Liver (tissue), 3 donors: ENCODE measurements at regions not wholly inside any gene's neighbourhood (a gene's known extent, or its start where the extent isn't known, plus 50 kb on each side); places are given as distances from the start of the nearest gene placed in this dataset.

Experiments used
- EGR1 ChIP-seq, 2 donors: IDR thresholded peaks; 2 replicates each; pipeline ENCODE4 v1.6.1; 2016 to 2018; ENCODE audit warnings: antibody characterized with exemption in 2 of 2, low read depth in 2 of 2
- GABPA ChIP-seq, 2 donors: IDR thresholded peaks in 1 of 2; conservative IDR thresholded peaks in 1 of 2; 2 replicates each; pipeline ENCODE4 v1.6.1; 2016; ENCODE audit warnings: antibody characterized with exemption in 2 of 2, mild to moderate bottlenecking in 1 of 2, moderate library complexity in 1 of 2
- JUND ChIP-seq, 2 donors: IDR thresholded peaks; 2 replicates each; pipeline ENCODE4 v1.6.1; 2016; ENCODE audit warnings: antibody characterized with exemption in 2 of 2
- RAD21 ChIP-seq, 2 donors: IDR thresholded peaks; 2 replicates each; pipeline ENCODE4 v1.6.1; 2016; ENCODE audit warnings: antibody characterized with exemption in 2 of 2, mild to moderate bottlenecking in 2 of 2
- RXRA ChIP-seq, 2 donors: IDR thresholded peaks; 2 replicates each; pipeline ENCODE4 v1.6.1; 2017 to 2018; ENCODE audit warnings: antibody characterized with exemption in 2 of 2, mild to moderate bottlenecking in 1 of 2
- SP1 ChIP-seq: IDR thresholded peaks from 2 replicates; pipeline ENCODE4 v1.6.1; 2018; ENCODE audit warnings: antibody characterized with exemption, mild to moderate bottlenecking
- TAF1 ChIP-seq: conservative IDR thresholded peaks from 2 replicates; pipeline ENCODE4 v1.6.1; 2016; ENCODE audit warnings: antibody characterized with exemption, mild to moderate bottlenecking
- TF ChIP-seq, protein P1 (sequence below): fragments of 150-350 bp; IDR thresholded peaks from 2 replicates; pipeline ENCODE4 v1.5.1; 2017; ENCODE audit warnings: improper control_type of control experiment, low read depth, low read length; ENCODE audit not compliant: missing input control
- TF ChIP-seq, protein P2 (sequence below): IDR thresholded peaks from 2 replicates; pipeline ENCODE4 v1.6.1; 2016; ENCODE audit warnings: antibody characterized with exemption
- TF ChIP-seq, protein P3 (sequence below): IDR thresholded peaks from 2 replicates; pipeline ENCODE4 v1.6.1; 2016; ENCODE audit warnings: antibody characterized with exemption, mild to moderate bottlenecking
- TF ChIP-seq, protein P4 (sequence below): IDR thresholded peaks from 2 replicates; pipeline ENCODE4 v1.6.1; 2016; ENCODE audit warnings: antibody characterized with exemption
- donor health status: healthy.
- donor health status: healthy.

DNA sequence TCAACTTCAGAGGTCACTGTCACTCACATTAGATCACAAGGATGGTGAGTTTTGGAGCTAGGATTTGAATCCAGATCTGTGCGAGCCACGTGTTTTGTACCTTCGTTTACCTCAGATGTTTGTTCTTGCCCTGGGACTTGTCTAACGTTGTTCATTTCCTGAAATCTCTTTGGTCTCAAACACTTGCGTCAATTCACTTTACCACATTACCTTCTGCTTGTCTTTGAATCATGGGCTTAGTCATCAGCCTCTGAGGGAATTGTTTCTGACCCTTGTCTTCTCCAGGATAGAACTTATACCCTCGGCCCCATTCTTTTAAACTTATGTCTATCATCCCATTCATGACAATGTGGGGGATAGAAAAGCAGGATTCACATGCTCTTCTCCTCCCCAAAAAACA lies 282.7 kb downstream of the DCDC2C start:
- TF ChIP-seq RAD21 (IDR thresholded peaks at IDR 0.05): no peak
- TF ChIP-seq, protein P1, sequence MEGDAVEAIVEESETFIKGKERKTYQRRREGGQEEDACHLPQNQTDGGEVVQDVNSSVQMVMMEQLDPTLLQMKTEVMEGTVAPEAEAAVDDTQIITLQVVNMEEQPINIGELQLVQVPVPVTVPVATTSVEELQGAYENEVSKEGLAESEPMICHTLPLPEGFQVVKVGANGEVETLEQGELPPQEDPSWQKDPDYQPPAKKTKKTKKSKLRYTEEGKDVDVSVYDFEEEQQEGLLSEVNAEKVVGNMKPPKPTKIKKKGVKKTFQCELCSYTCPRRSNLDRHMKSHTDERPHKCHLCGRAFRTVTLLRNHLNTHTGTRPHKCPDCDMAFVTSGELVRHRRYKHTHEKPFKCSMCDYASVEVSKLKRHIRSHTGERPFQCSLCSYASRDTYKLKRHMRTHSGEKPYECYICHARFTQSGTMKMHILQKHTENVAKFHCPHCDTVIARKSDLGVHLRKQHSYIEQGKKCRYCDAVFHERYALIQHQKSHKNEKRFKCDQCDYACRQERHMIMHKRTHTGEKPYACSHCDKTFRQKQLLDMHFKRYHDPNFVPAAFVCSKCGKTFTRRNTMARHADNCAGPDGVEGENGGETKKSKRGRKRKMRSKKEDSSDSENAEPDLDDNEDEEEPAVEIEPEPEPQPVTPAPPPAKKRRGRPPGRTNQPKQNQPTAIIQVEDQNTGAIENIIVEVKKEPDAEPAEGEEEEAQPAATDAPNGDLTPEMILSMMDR: no peak
- TF ChIP-seq, protein P2, sequence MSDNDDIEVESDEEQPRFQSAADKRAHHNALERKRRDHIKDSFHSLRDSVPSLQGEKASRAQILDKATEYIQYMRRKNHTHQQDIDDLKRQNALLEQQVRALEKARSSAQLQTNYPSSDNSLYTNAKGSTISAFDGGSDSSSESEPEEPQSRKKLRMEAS: no peak
- no peak for TF ChIP-seq RXRA (IDR thresholded peaks at IDR 0.05)
- TF ChIP-seq EGR1 (IDR thresholded peaks at IDR 0.05; ENCODE audit: low read depth in 2 of 2): no peak
- no peak for TF ChIP-seq SP1
- TF ChIP-seq TAF1: no peak
- no peak for TF ChIP-seq JUND (IDR thresholded peaks at IDR 0.05)
- TF ChIP-seq GABPA (IDR thresholded peaks at IDR 0.05 in 1 of 2, conservative IDR thresholded peaks at IDR 0.05 in 1 of 2): no peak
- TF ChIP-seq, protein P3, sequence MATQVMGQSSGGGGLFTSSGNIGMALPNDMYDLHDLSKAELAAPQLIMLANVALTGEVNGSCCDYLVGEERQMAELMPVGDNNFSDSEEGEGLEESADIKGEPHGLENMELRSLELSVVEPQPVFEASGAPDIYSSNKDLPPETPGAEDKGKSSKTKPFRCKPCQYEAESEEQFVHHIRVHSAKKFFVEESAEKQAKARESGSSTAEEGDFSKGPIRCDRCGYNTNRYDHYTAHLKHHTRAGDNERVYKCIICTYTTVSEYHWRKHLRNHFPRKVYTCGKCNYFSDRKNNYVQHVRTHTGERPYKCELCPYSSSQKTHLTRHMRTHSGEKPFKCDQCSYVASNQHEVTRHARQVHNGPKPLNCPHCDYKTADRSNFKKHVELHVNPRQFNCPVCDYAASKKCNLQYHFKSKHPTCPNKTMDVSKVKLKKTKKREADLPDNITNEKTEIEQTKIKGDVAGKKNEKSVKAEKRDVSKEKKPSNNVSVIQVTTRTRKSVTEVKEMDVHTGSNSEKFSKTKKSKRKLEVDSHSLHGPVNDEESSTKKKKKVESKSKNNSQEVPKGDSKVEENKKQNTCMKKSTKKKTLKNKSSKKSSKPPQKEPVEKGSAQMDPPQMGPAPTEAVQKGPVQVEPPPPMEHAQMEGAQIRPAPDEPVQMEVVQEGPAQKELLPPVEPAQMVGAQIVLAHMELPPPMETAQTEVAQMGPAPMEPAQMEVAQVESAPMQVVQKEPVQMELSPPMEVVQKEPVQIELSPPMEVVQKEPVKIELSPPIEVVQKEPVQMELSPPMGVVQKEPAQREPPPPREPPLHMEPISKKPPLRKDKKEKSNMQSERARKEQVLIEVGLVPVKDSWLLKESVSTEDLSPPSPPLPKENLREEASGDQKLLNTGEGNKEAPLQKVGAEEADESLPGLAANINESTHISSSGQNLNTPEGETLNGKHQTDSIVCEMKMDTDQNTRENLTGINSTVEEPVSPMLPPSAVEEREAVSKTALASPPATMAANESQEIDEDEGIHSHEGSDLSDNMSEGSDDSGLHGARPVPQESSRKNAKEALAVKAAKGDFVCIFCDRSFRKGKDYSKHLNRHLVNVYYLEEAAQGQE: no peak
- TF ChIP-seq, protein P4, sequence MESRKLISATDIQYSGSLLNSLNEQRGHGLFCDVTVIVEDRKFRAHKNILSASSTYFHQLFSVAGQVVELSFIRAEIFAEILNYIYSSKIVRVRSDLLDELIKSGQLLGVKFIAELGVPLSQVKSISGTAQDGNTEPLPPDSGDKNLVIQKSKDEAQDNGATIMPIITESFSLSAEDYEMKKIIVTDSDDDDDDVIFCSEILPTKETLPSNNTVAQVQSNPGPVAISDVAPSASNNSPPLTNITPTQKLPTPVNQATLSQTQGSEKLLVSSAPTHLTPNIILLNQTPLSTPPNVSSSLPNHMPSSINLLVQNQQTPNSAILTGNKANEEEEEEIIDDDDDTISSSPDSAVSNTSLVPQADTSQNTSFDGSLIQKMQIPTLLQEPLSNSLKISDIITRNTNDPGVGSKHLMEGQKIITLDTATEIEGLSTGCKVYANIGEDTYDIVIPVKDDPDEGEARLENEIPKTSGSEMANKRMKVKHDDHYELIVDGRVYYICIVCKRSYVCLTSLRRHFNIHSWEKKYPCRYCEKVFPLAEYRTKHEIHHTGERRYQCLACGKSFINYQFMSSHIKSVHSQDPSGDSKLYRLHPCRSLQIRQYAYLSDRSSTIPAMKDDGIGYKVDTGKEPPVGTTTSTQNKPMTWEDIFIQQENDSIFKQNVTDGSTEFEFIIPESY: no peak
